A549 (cell line): ENCODE measurements at regions not wholly inside any gene's neighbourhood (a gene's known extent, or its start where the extent isn't known, plus 50 kb on each side); places are given as distances from the start of the nearest gene placed in this dataset.

Experiments used
- ATAC-seq, 2 experiments: fragments of 200-7000 bp in 1 of 2; fragments of >200 bp in 1 of 2; cut with Nextera tagmentation in 1 of 2; cut with Tn5 transposase in 1 of 2; 3 replicates each; pipeline versions ENCODE4 v1.8.0 to v1.9.1; 2018 to 2020; ENCODE audit warnings: mild to moderate bottlenecking in 1 of 2, moderate library complexity in 1 of 2
- CTCF ChIA-PET: fragments of 300-600 bp; sonication (Branson Sonifier 250); formaldehyde crosslinking; extraction: SDS; loops from one replicate; lab custom pipeline; 2021; ENCODE audit warnings: antibody characterized with exemption, inconsistent platforms; lab: Yijun Ruan, JAX
- POLR2A ChIA-PET: fragments of 350-600 bp; formaldehyde crosslinking; extraction: SDS; loops from one replicate; lab custom pipeline; 2021; ENCODE audit warnings: antibody characterized with exemption, inconsistent platforms; lab: Yijun Ruan, JAX
- DNase-seq, 2 experiments: peaks; one replicate each; pipeline versions ENCODE4 v3.0.0 to v3.0.0-alpha.2; 2011 to 2016; ENCODE audit warnings: low read depth in 1 of 2, low spot score in 1 of 2
- FAIRE-seq: peaks from 2 replicates; lab custom pipeline; 2011; peaks lifted over from hg19 to GRCh38; lab: Jason Lieb, UNC
- H3K27ac ChIP-seq, 2 experiments: fragments of >200 bp; sonication (Bioruptor Twin); formaldehyde crosslinking; 3 replicates each; pipeline ENCODE4 v1.5.1; 2016 to 2017
- H3K4me1 ChIP-seq: fragments of >200 bp; sonication (Bioruptor Twin); formaldehyde crosslinking; 3 replicates; pipeline ENCODE4 v1.6.1; 2016
- H3K4me2 ChIP-seq: fragments of >200 bp; sonication (Bioruptor Twin); formaldehyde crosslinking; 3 replicates; pipeline ENCODE4 v1.6.1; 2016
- H3K4me3 ChIP-seq: fragments of >200 bp; sonication (Bioruptor Twin); formaldehyde crosslinking; 3 replicates; pipeline ENCODE4 v1.5.1; 2016
- H3K9me3 ChIP-seq: fragments of >200 bp; sonication (Bioruptor Twin); formaldehyde crosslinking; 3 replicates; pipeline ENCODE4 v1.6.1; 2016
- ATOH8 ChIP-seq: fragments of 250-450 bp; sonication (Bioruptor Pico); IDR thresholded peaks from 2 replicates; pipeline ENCODE4 v1.5.0; 2020; ENCODE audit warnings: low read depth, mild to moderate bottlenecking, moderate library complexity
- BCL3 ChIP-seq: fragments of >200 bp; sonication (Bioruptor Twin); formaldehyde crosslinking; IDR thresholded peaks from 3 replicates; pipeline ENCODE4 v1.6.1; 2016
- CBX2 ChIP-seq: fragments of 200-600 bp; sonication (generic); IDR thresholded peaks from 2 replicates; pipeline ENCODE4 v1.6.1; 2016; ENCODE audit warnings: low read depth, mild to moderate bottlenecking, borderline replicate concordance
- CEBPB ChIP-seq, 2 experiments: fragments of >200 bp in 1 of 2; sonication (Bioruptor Twin) in 1 of 2; formaldehyde crosslinking in 1 of 2; IDR thresholded peaks; 2 replicates each; pipeline ENCODE4 v1.6.1; 2012 to 2016
- CHD2 ChIP-seq: fragments of 150-350 bp; IDR thresholded peaks from 2 replicates; pipeline ENCODE4 v1.6.1; 2014; ENCODE audit warnings: low read length; ENCODE audit not compliant: partially characterized antibody
- E2F6 ChIP-seq: IDR thresholded peaks from 2 replicates; pipeline ENCODE4 v1.6.1; 2012; ENCODE audit warnings: low read depth, borderline replicate concordance
- ELK1 ChIP-seq: fragments of 150-350 bp; IDR thresholded peaks from 2 replicates; pipeline ENCODE4 v1.6.1; 2014; ENCODE audit warnings: low read depth, mild to moderate bottlenecking, low read length
- FOSL2 ChIP-seq, 2 experiments: fragments of 450-650 bp in 1 of 2; fragments of >200 bp in 1 of 2; sonication (Bioruptor Twin) in 1 of 2; formaldehyde crosslinking; IDR thresholded peaks; 2 replicates each; pipeline versions ENCODE4 v1.5.0 to v1.6.1; 2016 to 2020; ENCODE audit warnings: mild to moderate bottlenecking in 1 of 2, moderate library complexity in 1 of 2
- HES2 ChIP-seq: fragments of >200 bp; sonication (Bioruptor Twin); formaldehyde crosslinking; IDR thresholded peaks from 2 replicates; pipeline ENCODE4 v1.6.1; 2016
- HOXA7 ChIP-seq: fragments of 250-450 bp; sonication (Bioruptor Pico); IDR thresholded peaks from 2 replicates; pipeline ENCODE4 v1.5.0; 2020; ENCODE audit warnings: mild to moderate bottlenecking, moderate library complexity
- HOXB5 ChIP-seq: fragments of 250-450 bp; sonication (Bioruptor Pico); IDR thresholded peaks from 2 replicates; pipeline ENCODE4 v1.5.0; 2020; ENCODE audit warnings: mild to moderate bottlenecking, moderate library complexity
- JUN ChIP-seq, 2 experiments: fragments of >200 bp; sonication (Bioruptor Twin); formaldehyde crosslinking; IDR thresholded peaks; 2 replicates in 1 of 2; 3 replicates in 1 of 2; pipeline ENCODE4 v1.6.1; 2016 to 2017
- MAX ChIP-seq: IDR thresholded peaks from 2 replicates; pipeline ENCODE4 v1.6.1; 2012
- MYC ChIP-seq: IDR thresholded peaks from 2 replicates; pipeline ENCODE4 v1.6.1; 2012; ENCODE audit warnings: mild to moderate bottlenecking, inconsistent platforms, low read length, improper control_type of control experiment, borderline replicate concordance
- NFE2L2 ChIP-seq: fragments of 150-350 bp; conservative IDR thresholded peaks from 2 replicates; pipeline ENCODE4 v1.6.1; 2014; ENCODE audit warnings: low read length
- TFCP2L1 ChIP-seq: fragments of 250-450 bp; sonication (Bioruptor Pico); IDR thresholded peaks from 2 replicates; pipeline ENCODE4 v1.5.0; 2021; ENCODE audit warnings: mild to moderate bottlenecking
- ZFP36 ChIP-seq: fragments of 450-650 bp; IDR thresholded peaks from 2 replicates; pipeline ENCODE4 v1.6.1; 2014; ENCODE audit warnings: borderline replicate concordance; ENCODE audit not compliant: partially characterized antibody
- ZSCAN20 ChIP-seq: fragments of 250-450 bp; sonication (Bioruptor Pico); IDR thresholded peaks from 2 replicates; pipeline ENCODE4 v1.8.0; 2022; ENCODE audit warnings: mild to moderate bottlenecking, moderate library complexity
- WGBS: methylation state at CpG from one replicate; pipeline ENCODE4 v1.1.6; 2017; ENCODE audit errors: missing lambda C conversion rate; 5-methylcytosine and 5-hydroxymethylcytosine counted together

- 81% methylated on average over 2 of the region's 2 CpGs for WGBS
- no peak for ATAC-seq
- Histone ChIP-seq H3K4me2 (peak overlapping the region; percentile 79), H3K4me3 (no peak overlapping the region), H3K4me1 (peaks cover 61% of the 10 kb centered on the region), H3K9me3 (peaks cover 9% of the 10 kb centered on the region; the same call in 1 of the 3 replicates), H3K27ac (peak overlapping the region; percentile 97 to 98)
- no peak for DNase-seq
- TF ChIP-seq E2F6 = no peak
- no peak for TF ChIP-seq ATOH8 (CRISPR knock-in tag)
- no peak for TF ChIP-seq CHD2
- TF ChIP-seq ZFP36 = no peak
- TF ChIP-seq HOXB5 = no peak
- TF ChIP-seq MAX = no peak
- no peak for TF ChIP-seq CBX2
- TF ChIP-seq TFCP2L1 (CRISPR knock-in tag) = no peak
- TF ChIP-seq ELK1 = no peak
- no peak for TF ChIP-seq MYC
- no peak for TF ChIP-seq HES2
- no peak for TF ChIP-seq HOXA7 (CRISPR knock-in tag)
- TF ChIP-seq JUN (IDR thresholded peaks at IDR 0.05) = no peak
- no peak for TF ChIP-seq FOSL2 (IDR thresholded peaks at IDR 0.05)
- no peak for TF ChIP-seq FOSL2 (CRISPR knock-in tag; IDR thresholded peaks at IDR 0.05)
- no peak for TF ChIP-seq NFE2L2
- FAIRE-seq = no peak
- ChIA-PET POLR2A (no interaction called here), CTCF (interaction anchor here (0.8 to 1.5 kb wide), 2 partner anchors 336 to 363 kb away, joined by 3 to 4 read pairs; no protein-coding TSS in a partner anchor)
Observed at GRCh38 chr4:13992041-13992440, 364.5 kb upstream of the BOD1L1 start.

GRCh38 chr4:13992975-13993520 lies 365.5 kb upstream of the BOD1L1 start:
- FAIRE-seq = no peak
- CTCF ChIA-PET = interaction anchor here (0.6 to 1.5 kb wide), 3 partner anchors 86 to 1261 kb away, joined by 3 to 4 read pairs (median 4); no protein-coding TSS in a partner anchor

More at GRCh38 chr4:13992975-13993520, 365.5 kb upstream of the BOD1L1 start:
- Histone ChIP-seq H3K27ac (peak overlapping the region; percentile 97 to 98), H3K9me3 (0 out of 3 replicates have a peak, but pooled peaks cover 9% of the 10 kb centered on the region), H3K4me1 (peaks cover 51% of the 10 kb centered on the region), H3K4me2 (peak overlapping the region; percentile 11; the same call in 1 of the 3 replicates), H3K4me3 (no peak overlapping the region)
- DNase-seq (no peak), ATAC-seq (no peak)
- POLR2A ChIA-PET = no interaction called here
- 56% methylated on average over 1 of the region's 1 CpG for WGBS
- TF ChIP-seq CEBPB (IDR thresholded peaks at IDR 0.05) (peak in 1 of 2 experiments; percentile 71; a peak in 2 of 4 replicates), ZSCAN20 (CRISPR knock-in tag) (no peak), BCL3 (no peak)
